ENCODE measurements at regions not wholly inside any gene's neighbourhood (a gene's known extent, or its start where the extent isn't known, plus 50 kb on each side); places are given as distances from the start of the nearest gene placed in this dataset.

- H3K27ac ChIP-seq (ENCODE audit: low read length), result no peak overlapping the region
- no peak overlapping the region for H3K4me3 ChIP-seq (ENCODE audit: low read length)
- TF ChIP-seq CTCF (IDR thresholded peaks at IDR 0.05; ENCODE audit: low read depth, low read length) (no peak), EZH2phosphoT487 (IDR thresholded peaks at IDR 0.05; ENCODE audit: low read depth) (no peak)
- H3K4me2 ChIP-seq (ENCODE audit: low read length), result no peak overlapping the region
- no peaks in the 10 kb centered on the region for H3K36me3 ChIP-seq (replicated peaks; ENCODE audit: low read depth, low read length)
- H2AFZ ChIP-seq (ENCODE audit: low read depth, low read length), result no peak overlapping the region
- H3K9me3 ChIP-seq (ENCODE audit: insufficient read depth, low read length), result no peaks in the 10 kb centered on the region
- no peak overlapping the region for H3K9ac ChIP-seq (ENCODE audit: low read length)
- H3K4me1 ChIP-seq (ENCODE audit: low read length), result no peaks in the 10 kb centered on the region
- H3K27me3 ChIP-seq (ENCODE audit: low read depth, low read length), result no peaks in the 10 kb centered on the region
- no peaks in the 10 kb centered on the region for H4K20me1 ChIP-seq (ENCODE audit: insufficient read depth, low read length)
- no peaks in the 10 kb centered on the region for H3K79me2 ChIP-seq (ENCODE audit: low read length)
Measured at GRCh38 chr14:101349108-101349507, 212.2 kb upstream of the DIO3 start.

GRCh38 chr14:101350021-101350420 is 211.3 kb upstream of the DIO3 start:
- H3K4me1 ChIP-seq (ENCODE audit: low read length), result no peaks in the 10 kb centered on the region
- H3K27me3 ChIP-seq (ENCODE audit: low read depth, low read length), result no peaks in the 10 kb centered on the region
- TF ChIP-seq CTCF (IDR thresholded peaks at IDR 0.05; ENCODE audit: low read depth, low read length) (no peak), EZH2phosphoT487 (IDR thresholded peaks at IDR 0.05; ENCODE audit: low read depth) (no peak)
- H2AFZ ChIP-seq (ENCODE audit: low read depth, low read length), result no peak overlapping the region
- H3K36me3 ChIP-seq (replicated peaks; ENCODE audit: low read depth, low read length), result no peaks in the 10 kb centered on the region
- no peak overlapping the region for H3K9ac ChIP-seq (ENCODE audit: low read length)
- H4K20me1 ChIP-seq (ENCODE audit: insufficient read depth, low read length), result no peaks in the 10 kb centered on the region
- no peaks in the 10 kb centered on the region for H3K79me2 ChIP-seq (ENCODE audit: low read length)
- H3K9me3 ChIP-seq (ENCODE audit: insufficient read depth, low read length), result no peaks in the 10 kb centered on the region
- no peak overlapping the region for H3K4me3 ChIP-seq (ENCODE audit: low read length)
- H3K4me2 ChIP-seq (ENCODE audit: low read length), result no peak overlapping the region
- H3K27ac ChIP-seq (ENCODE audit: low read length), result no peak overlapping the region

DNA sequence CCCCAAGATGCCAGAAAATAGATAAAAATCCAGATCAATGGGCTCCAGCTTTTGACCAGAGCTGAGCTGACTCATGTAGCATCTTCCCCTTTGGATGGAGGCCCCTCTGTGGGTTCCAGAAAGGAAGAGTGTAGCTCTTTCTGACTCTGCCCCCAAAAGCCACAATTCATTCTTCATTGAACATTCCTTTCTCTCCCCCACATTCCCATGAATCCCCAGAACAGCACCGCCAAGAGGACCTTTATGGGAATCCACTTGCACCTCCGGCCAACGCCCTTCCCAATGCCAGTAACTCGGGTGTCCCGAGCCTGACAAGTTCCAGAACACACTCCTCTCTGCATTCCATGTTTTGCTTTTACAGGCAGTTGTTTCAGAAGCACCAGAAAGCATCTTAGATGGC is 210.6 kb upstream of the DIO3 start:
- Histone ChIP-seq H3K4me3 (ENCODE audit: low read length) (no peak overlapping the region), H3K27me3 (ENCODE audit: low read depth, low read length) (no peaks in the 10 kb centered on the region), H4K20me1 (ENCODE audit: insufficient read depth, low read length) (no peaks in the 10 kb centered on the region), H3K9me3 (ENCODE audit: insufficient read depth, low read length) (no peaks in the 10 kb centered on the region), H3K27ac (ENCODE audit: low read length) (no peak overlapping the region), H3K4me1 (ENCODE audit: low read length) (no peaks in the 10 kb centered on the region), H3K4me2 (ENCODE audit: low read length) (no peak overlapping the region), H2AFZ (ENCODE audit: low read depth, low read length) (no peak overlapping the region), H3K36me3 (replicated peaks; ENCODE audit: low read depth, low read length) (no peaks in the 10 kb centered on the region), H3K79me2 (ENCODE audit: low read length) (no peaks in the 10 kb centered on the region), H3K9ac (ENCODE audit: low read length) (no peak overlapping the region)
- TF ChIP-seq CTCF (IDR thresholded peaks at IDR 0.05; ENCODE audit: low read depth, low read length) (no peak), EZH2phosphoT487 (IDR thresholded peaks at IDR 0.05; ENCODE audit: low read depth) (no peak)

- H4K20me1 ChIP-seq (ENCODE audit: insufficient read depth, low read length), result no peaks in the 10 kb centered on the region
- no peak overlapping the region for H3K9ac ChIP-seq (ENCODE audit: low read length)
- no peaks in the 10 kb centered on the region for H3K27me3 ChIP-seq (ENCODE audit: low read depth, low read length)
Measured at GRCh38 chr14:101351146-101351545, 210.1 kb upstream of the DIO3 start.

More at GRCh38 chr14:101351146-101351545, 210.1 kb upstream of the DIO3 start:
- Histone ChIP-seq H3K4me3 (ENCODE audit: low read length) (no peak overlapping the region), H3K9me3 (ENCODE audit: insufficient read depth, low read length) (no peaks in the 10 kb centered on the region), H3K27ac (ENCODE audit: low read length) (no peak overlapping the region), H3K4me2 (ENCODE audit: low read length) (no peak overlapping the region), H2AFZ (ENCODE audit: low read depth, low read length) (no peak overlapping the region), H3K36me3 (replicated peaks; ENCODE audit: low read depth, low read length) (no peaks in the 10 kb centered on the region), H3K79me2 (ENCODE audit: low read length) (no peaks in the 10 kb centered on the region), H3K4me1 (ENCODE audit: low read length) (no peaks in the 10 kb centered on the region)
- TF ChIP-seq CTCF (IDR thresholded peaks at IDR 0.05; ENCODE audit: low read depth, low read length) (no peak), EZH2phosphoT487 (IDR thresholded peaks at IDR 0.05; ENCODE audit: low read depth) (no peak)

Data from OCI-LY3 (cell line).